ENCODE measurements at regions not wholly inside any gene's neighbourhood (a gene's known extent, or its start where the extent isn't known, plus 50 kb on each side); places are given as distances from the start of the nearest gene placed in this dataset.

- no peak for DNase-seq (ENCODE audit: low read depth)
- no peaks in the 10 kb centered on the region for H3K36me3 ChIP-seq (ENCODE audit: control insufficient read depth, insufficient read depth, low read length)
- TF ChIP-seq CTCF (IDR thresholded peaks at IDR 0.05; ENCODE audit: insufficient read depth, low read depth, low read length), result no peak
- ChIA-PET POLR2A (no interaction called here), CTCF (interaction anchor here (1.1 to 1.8 kb wide), 2 partner anchors 15 to 59 kb away, joined by 3 to 6 read pairs; no protein-coding TSS in a partner anchor)
- H3K4me3 ChIP-seq (ENCODE audit: low read depth, low read length), result no peak overlapping the region
- no peaks in the 10 kb centered on the region for H3K27me3 ChIP-seq (ENCODE audit: control insufficient read depth, insufficient read depth, low read length)
Observed at GRCh38 chrX:69280933-69281332, 115.7 kb upstream of the PJA1 start.

- H3K27me3 ChIP-seq (ENCODE audit: control insufficient read depth, insufficient read depth, low read length), result no peaks in the 10 kb centered on the region
- TF ChIP-seq CTCF (IDR thresholded peaks at IDR 0.05; ENCODE audit: insufficient read depth, low read depth, low read length), result no peak
- CTCF ChIA-PET, result interaction anchor here (1.8 kb wide), 1 partner anchor 57 kb away, joined by 6 read pairs; no protein-coding TSS in a partner anchor
- DNase-seq (ENCODE audit: low read depth), result no peak
- no peak overlapping the region for H3K4me3 ChIP-seq (ENCODE audit: low read depth, low read length)
- POLR2A ChIA-PET, result no interaction called here
- H3K36me3 ChIP-seq (ENCODE audit: control insufficient read depth, insufficient read depth, low read length), result no peaks in the 10 kb centered on the region
Observed at GRCh38 chrX:69279234-69279633, 114.0 kb upstream of the PJA1 start.

GRCh38 chrX:69278031-69278687 lies 112.9 kb upstream of the PJA1 start:
- Histone ChIP-seq H3K36me3 (ENCODE audit: control insufficient read depth, insufficient read depth, low read length) (no peaks in the 10 kb centered on the region), H3K27me3 (ENCODE audit: control insufficient read depth, insufficient read depth, low read length) (no peaks in the 10 kb centered on the region), H3K4me3 (ENCODE audit: low read depth, low read length) (no peak overlapping the region)
- CTCF ChIA-PET, result no interaction called here
- POLR2A ChIA-PET, result no interaction called here
- TF ChIP-seq CTCF (IDR thresholded peaks at IDR 0.05; ENCODE audit: insufficient read depth, low read depth, low read length), result no peak
- no peak for DNase-seq (ENCODE audit: low read depth)

- Histone ChIP-seq H3K36me3 (ENCODE audit: control insufficient read depth, insufficient read depth, low read length) (no peaks in the 10 kb centered on the region), H3K27me3 (ENCODE audit: control insufficient read depth, insufficient read depth, low read length) (no peaks in the 10 kb centered on the region), H3K4me3 (ENCODE audit: low read depth, low read length) (no peak overlapping the region)
- DNase-seq (ENCODE audit: low read depth), result no peak
- TF ChIP-seq CTCF (IDR thresholded peaks at IDR 0.05; ENCODE audit: insufficient read depth, low read depth, low read length), result no peak
- ChIA-PET CTCF (no interaction called here), POLR2A (no interaction called here)
Observed at GRCh38 chrX:69277369-69277990, 112.2 kb upstream of the PJA1 start.

GRCh38 chrX:69268611-69269010 lies 103.4 kb upstream of the PJA1 start:
- no peaks in the 10 kb centered on the region for H3K27me3 ChIP-seq (ENCODE audit: control insufficient read depth, insufficient read depth, low read length)
- POLR2A ChIA-PET, result no interaction called here
- no peak for DNase-seq (ENCODE audit: low read depth)
- no peak overlapping the region for H3K4me3 ChIP-seq (ENCODE audit: low read depth, low read length)
- CTCF ChIA-PET, result no interaction called here
- no peak for TF ChIP-seq CTCF (IDR thresholded peaks at IDR 0.05; ENCODE audit: insufficient read depth, low read depth, low read length)
- no peaks in the 10 kb centered on the region for H3K36me3 ChIP-seq (ENCODE audit: control insufficient read depth, insufficient read depth, low read length)

Measured in BJ (cell line).